HG03135 (cell line): ENCODE measurements at regions not wholly inside any gene's neighbourhood (a gene's known extent, or its start where the extent isn't known, plus 50 kb on each side); places are given as distances from the start of the nearest gene placed in this dataset.
A peak's percentile ranks its signal among the peaks of the same experiment; 100 is the strongest.
"Not testable (repeated sequence)": the region's sequence is repeated elsewhere in the genome, so short reads cannot be mapped to it uniquely, and the experiment has no call there.

Experiments used
- ATAC-seq: cut with Tn5 transposase; IDR thresholded peaks from one replicate; pipeline ENCODE4 v1.9.1; 2021; ENCODE audit warnings: mild to moderate bottlenecking, moderate library complexity; ENCODE audit not compliant: unreplicated experiment

DNA sequence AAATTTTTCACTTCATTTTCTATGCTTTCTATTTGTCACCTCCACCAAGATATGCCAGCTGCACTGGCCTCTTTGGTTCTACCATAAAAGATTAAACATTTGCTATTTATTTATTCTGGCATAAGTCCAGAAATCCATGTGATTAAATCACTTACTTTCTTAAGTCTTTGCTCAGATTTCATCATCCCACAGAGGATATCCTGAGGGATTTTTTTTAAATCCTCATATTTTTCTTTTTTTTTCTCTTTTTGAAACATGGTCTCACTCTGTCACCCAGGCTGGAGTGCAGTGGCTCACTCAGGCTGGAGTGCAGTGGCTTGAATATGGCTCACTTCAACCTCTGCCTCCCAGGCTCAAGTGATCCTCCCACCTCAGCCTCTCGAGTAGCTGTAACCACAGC, 645.4 kb upstream of the ATXN7L3B start:
- no peak for ATAC-seq

DNA sequence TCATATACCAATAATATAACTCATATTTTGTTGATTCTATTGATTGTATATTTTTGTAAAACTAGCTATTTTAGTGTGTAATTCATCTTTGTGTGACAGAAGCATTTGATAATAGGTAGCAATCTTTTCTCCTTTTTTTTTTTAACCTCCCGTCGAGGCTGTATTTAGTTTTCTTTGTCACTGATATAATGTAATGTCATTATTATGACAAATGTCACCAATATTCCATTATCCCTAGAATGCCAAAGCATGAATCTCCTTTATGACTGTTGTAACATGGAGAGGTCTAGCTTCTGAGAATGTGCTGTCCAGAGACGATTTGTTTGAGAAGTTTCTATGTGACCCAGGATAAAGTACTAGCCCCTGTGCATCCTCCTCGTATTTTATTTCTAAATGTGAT, 639.0 kb upstream of the ATXN7L3B start:
- ATAC-seq = no peak

DNA sequence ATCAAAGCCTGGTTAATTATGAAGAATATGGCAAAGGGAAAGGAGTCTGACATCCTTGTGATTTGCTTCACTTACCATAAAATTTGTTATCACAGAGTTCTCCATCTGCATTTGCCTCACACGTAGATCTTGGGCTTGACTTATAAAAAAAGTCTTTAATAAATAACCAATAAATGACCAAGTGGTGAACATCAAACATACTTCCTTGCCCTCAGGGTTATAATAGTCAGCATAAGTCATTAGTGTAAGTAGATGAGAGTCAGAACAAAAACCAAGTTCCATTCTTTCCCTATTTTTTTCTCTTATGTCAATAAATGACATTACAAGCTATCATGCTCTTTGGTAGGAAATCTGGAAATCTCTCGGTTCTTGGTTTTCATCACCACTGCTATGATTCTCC, 635.4 kb upstream of the ATXN7L3B start:
- ATAC-seq = no peak

DNA sequence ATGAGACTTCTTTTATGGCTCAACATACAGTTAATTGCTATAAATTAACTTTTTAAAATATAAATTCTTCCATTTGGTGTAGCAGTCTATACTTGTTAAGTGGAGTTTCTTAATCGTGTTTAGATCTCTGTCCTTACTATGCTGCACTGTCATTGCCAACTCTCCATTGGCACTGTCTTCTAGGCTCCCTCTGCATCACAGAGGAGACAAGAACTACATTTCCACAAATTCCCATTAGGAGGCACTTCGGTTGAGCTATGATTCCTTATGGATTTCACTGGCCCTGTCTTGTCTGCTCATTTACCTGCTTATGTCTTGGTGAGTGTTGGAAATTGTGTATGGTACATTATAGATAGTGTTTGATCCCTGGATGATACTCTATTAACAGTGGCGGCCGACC, 630.9 kb upstream of the ATXN7L3B start:
- no peak for ATAC-seq

DNA sequence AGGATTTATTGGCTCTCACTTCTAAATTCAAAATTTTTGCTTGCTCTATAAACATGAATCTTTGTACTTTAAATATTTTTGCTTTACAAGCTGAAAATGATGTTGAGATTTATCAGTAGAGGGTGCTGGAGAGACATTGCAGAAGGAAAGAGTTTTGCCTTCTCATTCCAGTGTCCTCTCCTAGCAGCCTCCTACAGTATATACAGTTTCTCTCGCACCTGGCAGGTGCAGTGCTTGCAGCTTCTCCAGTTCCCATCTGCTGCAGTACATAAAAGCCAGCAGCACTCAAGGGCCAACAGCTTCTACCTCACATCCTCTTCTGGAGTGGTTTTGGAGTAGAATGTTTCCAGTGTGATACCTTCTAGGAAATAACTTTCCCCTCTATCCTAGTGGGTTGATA, 601.8 kb upstream of the ATXN7L3B start:
- no peak for ATAC-seq

DNA sequence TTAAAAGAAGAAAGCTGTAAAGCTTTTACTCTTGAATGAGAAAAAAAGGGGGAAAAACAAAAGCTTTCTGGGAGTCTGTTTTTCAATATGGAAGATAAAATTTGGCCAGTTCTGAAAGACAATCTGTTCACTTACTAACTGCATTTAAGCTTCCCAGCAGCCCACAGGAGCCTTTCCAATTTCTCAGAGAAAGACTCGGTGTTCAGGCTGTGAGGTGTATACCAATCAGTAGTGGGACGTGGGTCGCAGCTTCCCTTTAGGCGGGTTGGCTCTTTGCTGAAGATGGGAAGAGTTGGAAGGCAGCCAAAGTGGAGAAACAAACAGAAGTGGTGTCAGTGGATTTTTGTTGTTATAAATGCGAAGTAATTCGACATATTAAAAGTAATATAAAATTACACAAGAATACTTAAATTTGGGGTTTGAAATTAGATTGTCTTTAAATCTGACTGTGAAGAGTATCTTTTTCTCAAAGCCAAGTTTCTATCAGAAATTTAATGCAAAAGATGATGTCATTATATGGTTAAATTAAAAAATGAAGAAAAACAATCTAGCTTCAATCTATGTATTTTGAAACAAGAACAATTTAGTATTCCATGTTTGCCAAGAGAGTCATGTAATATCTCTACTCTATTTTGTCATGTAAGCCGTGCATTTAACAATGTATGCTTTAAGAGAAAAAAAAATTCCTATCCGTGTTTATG, 590.2 kb upstream of the ATXN7L3B start:
- no peak for ATAC-seq

DNA sequence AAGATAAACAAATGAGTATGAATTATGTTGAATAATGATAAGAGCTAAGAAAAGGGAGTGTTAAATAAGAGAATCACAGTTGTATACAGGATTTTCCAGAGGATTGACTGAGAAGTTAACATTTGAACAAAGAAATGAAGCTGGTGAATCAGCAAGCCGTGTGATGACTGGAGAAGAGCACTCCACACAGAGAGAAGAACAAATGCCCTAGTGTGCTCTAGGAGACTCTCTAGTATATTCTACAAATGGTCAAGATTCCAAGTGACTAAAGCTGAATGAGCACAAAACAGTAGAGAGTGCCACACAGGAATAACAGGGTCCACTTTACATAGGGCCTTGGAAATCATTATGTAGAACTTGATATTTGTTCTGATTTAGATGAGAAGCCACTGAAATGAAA, 587.1 kb upstream of the ATXN7L3B start:
- no peak for ATAC-seq

DNA sequence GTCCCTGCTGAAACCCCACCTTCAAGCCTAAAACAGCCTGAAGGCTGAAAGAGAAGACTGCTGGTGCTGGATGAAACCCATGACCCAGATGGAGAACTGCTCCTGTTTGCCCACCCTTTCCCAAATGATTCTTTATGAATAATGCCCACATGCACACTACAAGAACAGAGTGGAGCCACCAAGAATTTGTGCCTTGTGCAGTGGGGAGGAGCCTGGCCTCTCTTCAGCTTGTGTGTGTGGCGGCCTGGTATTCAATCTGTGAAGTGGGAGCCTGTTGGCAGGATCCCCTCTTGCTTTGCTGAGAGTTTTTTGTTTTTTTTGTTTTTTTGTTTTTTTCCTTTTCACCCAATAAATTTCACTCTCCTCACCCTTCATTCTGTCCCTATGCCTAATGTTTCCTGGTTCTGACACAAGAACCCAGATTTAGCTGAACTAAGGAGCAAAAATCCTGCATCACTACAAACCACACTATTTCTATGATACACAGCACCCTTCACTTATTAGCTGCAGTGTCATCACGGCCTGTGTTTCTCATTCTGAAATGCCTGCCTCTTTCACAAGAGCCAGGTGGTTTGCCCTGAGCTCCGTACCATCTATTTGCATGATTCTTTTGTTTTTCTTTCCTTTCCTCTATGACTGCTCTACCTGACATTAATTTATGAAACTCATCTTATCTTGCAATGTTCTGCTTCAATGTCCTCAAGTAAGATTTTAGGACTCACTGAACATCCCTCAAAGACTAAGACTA, 585.5 kb upstream of the ATXN7L3B start:
- ATAC-seq = no peak

DNA sequence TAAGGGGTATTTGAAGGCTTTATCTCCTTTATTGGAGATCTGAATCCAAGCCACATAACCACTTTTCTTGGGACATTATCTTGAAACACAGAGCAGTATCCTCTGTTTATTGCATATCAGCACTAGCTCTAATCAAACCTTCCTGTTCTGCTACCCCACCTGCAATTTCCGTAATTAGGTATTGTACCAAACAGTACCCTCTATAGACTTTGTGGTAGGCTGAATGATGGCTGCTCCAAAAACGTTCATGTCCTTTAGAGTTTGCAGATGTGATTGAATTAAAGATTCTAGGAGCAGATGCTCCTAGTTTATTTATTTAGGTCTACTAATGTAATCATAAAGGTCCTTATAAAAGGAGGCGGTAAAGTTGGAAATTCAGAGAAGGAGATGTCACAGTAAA, 573.0 kb upstream of the ATXN7L3B start:
- no peak for ATAC-seq

DNA sequence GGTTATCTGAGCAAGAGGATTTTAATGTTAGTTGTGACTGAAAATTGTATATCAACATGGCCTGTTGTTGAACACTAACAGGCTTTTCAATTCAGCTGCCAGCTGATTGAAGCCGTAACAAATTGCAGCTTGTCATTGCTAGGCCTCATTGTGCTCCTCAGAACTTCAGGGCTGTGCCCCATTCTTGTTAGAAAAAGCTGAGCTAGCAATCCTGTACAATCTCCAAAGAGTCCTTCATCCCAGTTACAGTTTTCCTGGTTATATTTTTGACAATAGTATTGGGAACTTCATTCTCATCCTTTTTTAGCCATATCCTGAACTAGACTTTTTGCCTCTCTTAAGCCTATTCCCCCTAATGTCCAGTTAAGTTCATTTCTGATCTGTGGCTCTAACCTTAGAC, 564.1 kb upstream of the ATXN7L3B start:
- ATAC-seq = no peak

DNA sequence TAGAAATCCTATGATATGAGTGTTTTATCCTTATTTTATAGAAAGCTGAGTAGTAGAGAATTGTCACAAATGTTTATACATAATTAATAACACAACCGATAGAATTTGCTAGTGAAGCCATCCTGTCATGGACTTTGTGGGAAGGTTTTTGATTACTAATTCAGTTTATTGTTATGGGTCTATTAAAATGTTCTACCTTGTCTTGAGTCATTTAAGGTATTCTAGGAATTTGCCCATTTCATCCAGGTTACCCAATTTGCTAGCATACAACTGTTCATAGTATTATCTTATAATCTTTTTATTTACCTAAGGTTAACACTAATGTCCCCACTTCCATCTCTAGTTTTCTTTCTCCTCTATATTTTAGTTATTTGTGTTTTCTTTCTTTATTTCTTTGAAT, 553.1 kb upstream of the ATXN7L3B start:
- no peak for ATAC-seq

DNA sequence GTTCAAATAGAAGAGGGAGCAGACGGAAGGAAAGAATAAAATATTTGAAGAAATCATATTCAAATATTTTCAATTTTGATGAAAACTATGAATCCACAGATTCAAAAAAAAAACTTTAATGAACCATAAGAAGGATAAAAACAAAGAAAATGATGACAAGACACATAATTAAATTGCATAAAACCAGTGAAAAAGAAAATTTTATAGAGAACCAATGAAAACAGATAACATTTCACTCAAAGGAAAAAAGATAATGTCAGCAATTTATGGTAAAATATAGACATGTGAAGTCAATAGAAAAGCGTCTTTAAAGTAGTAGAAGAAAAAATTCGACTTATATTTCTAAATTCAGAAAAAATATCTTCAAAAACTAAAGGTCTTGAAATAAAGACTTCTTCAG, 546.5 kb upstream of the ATXN7L3B start:
- ATAC-seq = no peak

DNA sequence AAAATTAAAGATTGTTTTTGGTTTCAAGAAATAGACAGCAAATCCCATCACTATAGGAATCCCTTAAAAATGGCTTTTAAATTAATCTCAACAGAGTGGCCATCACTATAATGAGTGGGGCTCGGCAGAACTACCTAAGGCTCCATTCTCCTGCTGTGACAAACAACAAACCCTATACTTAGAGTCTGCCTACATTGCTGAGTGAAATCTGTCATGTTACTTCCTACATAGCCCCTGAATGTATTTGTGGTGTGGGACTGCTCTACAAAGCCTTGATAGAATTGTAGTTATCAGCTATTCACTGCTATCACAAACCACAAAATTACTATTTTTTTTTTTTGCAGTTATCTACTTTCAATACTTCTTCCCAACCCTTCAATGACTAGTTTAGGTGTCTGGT, 538.7 kb upstream of the ATXN7L3B start:
- ATAC-seq = no peak

DNA sequence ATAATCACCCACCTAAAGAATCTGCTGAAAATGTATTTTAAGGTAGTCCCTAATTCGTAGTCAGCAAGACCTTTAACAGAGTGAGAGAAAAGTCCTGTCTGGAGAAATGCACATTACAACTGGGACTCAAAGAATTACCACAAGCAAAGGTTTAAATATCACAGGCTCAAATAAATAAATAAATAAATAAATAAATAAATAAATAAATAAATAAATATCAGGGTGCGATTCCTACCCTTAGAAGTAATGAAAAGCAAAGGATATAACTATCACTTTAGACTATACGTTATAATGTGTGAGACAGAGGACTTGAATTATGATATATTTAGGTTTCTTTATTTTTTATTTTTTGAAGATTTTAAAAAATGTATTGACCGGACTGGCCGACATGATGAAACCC, 522.5 kb upstream of the ATXN7L3B start:
- no peak for ATAC-seq

DNA sequence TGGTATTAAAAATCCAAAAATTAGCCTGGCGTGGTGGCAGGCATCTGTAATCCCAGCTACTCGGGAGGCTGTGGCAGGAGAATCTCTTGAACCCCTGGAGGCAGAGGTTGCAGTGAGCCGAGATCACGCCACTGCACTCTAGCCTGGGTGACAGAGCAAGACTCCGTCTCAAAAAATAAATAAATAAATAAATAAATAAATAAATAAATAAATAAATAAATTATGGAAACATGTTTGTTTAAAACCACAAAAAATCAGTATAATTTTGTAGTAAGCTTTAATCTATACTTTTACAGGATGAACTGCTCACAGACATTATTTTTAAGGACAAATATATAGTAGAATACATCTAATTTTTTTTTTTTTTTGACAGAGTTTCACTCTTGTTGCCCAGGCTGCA, 521.3 kb upstream of the ATXN7L3B start:
- ATAC-seq = not testable (repeated sequence)

DNA sequence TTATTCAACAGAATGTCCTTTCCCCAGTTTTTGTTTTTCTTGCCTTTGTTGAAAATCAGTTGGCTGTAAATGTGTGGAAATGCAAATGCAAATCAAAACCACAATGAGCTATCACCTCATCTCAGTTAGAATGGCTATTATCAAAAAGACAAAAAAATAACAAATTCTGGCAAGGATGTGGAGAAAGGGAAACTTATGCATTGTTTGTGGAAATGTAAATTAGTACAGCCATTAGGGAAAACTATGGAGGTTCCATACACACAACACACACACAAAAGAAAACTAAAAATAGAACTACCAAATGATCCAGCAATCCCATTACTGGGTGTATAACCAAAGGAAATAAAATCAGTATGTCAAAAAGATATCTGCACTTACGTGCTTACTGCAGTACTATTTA, 518.8 kb upstream of the ATXN7L3B start:
- ATAC-seq = no peak

DNA sequence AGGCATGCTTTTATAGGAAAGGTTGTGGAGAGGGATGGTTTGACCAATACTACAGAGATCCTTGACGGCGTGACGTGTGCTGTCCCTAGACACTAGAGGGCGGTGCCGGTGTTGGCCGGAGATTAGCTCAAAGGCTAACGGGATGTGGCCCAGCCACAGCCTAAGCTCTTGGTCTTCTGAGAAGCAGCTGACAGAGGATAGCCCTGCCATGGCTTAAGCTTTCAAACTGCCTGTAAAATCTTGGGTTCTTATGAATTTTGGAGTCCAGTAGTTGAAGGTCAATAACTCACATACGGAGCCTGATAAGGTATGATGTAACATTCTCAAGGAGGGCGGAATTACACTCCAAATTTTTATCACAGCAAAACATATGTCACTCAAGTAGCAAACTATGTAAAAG, 515.7 kb upstream of the ATXN7L3B start:
- ATAC-seq = peak; percentile 98

DNA sequence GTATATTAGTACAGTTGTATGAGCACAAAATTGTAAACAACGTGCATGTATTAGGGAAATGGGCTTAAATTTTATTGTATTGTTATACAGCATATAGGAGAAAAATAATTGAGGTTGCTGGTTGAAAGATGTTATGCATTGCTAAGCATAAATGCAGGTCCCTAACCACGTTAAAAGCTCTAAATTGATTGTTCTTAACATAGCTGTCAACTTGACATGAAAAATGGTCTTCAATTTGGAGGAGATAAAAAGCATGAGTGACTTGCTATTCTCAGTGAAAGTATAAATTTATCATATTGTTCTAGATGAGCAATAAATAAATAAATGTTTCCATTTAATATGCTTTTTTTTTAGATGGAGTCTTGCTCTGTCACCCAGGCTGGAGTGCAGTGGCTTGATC, 506.6 kb upstream of the ATXN7L3B start:
- no peak for ATAC-seq

DNA sequence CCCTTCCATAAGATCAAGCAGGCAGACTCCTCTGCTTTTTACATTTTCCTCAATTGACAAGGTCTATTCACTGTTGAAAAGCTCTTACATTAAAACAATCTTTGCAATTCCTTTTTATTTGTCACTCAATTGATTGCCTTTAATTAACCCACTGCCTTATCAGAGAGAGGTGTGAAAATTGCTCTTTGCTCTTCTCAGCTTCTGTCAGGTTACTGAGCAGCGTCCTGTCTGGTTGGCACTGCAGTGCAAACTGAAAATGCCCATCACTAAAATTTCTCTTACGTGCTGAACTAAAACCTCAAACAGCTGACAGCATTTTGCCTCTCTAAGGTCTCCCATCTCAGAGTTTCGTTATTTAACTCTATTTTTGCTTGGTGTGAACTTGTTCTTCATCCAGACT, 504.1 kb upstream of the ATXN7L3B start:
- no peak for ATAC-seq

DNA sequence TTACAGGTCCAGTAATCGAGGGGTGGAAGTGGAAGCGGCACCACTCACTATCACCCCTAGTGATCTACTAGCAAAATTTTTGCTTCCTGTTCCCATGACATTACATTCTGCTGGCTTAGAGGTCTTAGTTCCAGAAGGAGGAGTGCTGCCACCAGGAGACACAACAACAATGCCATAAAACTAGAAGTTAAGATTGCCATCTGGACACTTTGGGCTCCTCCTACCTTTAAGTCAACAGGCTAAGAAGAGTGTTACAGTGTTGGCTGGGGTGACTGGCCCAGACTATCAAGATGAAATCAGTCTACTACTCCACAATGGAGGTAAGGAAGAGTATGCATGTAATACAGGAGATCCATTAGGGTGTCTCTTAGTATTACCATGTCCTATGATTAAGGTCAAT, 498.5 kb upstream of the ATXN7L3B start:
- not testable (repeated sequence) for ATAC-seq

DNA sequence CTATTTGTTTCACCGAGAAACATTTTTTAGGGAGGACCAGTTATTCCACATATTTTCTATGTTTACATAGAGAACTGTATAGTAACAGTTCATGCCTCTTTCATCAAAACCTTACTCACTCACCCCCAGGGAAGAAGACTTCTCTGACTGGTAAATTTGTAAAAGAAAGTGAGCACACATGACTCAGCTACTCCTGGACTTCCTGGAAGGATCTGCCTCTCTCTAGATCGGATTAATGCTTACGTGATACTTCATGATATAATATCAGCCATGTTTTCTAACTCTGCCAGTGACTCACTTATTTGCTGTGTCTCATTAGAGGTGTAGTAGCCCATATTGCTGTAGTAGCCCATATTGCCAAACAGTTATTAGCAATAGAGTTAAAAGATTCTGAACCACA, 494.3 kb upstream of the ATXN7L3B start:
- no peak for ATAC-seq

DNA sequence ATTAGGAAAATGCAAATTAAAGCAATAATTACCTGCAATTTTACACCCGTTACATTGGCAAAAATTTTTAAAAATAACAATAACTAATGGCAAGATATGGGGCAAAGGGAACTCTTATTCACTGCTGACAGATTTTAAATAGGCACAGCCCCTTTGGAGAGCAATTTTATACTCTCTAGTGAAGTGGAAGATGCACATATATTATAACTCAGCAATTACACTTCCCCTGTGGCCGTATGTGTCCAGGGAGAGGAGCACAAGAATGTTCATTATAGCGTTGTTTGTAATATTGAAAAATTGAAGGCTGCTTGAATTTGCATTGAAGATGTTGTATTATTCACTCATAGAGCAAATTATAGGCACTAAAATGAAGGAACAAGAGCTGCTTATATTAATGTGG, 488.3 kb upstream of the ATXN7L3B start:
- no peak for ATAC-seq

DNA sequence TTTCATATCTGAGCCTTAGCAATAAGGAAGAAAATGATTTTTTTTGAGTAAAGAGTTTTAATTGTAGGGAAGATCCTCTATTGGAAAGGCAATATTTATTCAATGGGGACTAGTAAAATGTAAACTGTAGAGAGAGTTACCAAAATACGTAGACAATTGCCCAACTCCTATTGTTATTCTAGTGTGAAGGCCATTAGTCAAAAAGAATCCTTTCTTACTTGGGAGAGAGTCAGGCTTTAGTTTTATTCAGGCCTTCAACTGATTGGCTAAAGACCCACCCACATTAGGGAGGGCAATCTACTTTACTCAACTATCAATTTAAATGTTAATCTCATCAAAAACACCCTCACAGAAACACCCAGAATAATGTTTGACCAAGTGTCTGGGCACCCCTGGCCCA, 485.8 kb upstream of the ATXN7L3B start:
- ATAC-seq = no peak
